DMS53 (cell line): ENCODE measurements at regions not wholly inside any gene's neighbourhood (a gene's known extent, or its start where the extent isn't known, plus 50 kb on each side); places are given as distances from the start of the nearest gene placed in this dataset.
"Not testable (repeated sequence)": the region's sequence is repeated elsewhere in the genome, so short reads cannot be mapped to it uniquely, and the experiment has no call there.

Experiments
- DNase-seq: peaks from one replicate; lab custom pipeline; 2025; lab: John Stamatoyannopoulos, UW

DNA sequence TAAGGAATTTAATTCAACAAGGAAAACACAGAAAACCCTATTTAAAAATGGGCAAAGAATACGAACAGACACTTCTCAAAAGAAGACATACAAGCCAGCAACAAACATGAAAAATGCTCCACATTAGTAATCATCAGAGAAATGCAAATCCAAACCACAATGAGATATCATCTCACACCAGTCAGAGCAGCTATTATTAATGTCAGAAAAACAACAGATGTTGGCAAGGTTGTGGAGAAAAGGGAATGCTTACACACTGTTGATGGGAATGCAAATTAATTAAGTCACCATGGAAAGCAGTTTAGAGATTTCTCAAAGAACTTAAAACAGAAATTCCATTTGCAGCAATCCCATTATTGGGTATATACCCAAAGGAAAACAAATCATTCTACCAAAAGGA lies 55.2 kb downstream of the GCC1 start:
- no peak for DNase-seq

- no peak for DNase-seq
Measured at GRCh38 chr7:127527561-127527960, 57.8 kb downstream of the GCC1 start.

DNA sequence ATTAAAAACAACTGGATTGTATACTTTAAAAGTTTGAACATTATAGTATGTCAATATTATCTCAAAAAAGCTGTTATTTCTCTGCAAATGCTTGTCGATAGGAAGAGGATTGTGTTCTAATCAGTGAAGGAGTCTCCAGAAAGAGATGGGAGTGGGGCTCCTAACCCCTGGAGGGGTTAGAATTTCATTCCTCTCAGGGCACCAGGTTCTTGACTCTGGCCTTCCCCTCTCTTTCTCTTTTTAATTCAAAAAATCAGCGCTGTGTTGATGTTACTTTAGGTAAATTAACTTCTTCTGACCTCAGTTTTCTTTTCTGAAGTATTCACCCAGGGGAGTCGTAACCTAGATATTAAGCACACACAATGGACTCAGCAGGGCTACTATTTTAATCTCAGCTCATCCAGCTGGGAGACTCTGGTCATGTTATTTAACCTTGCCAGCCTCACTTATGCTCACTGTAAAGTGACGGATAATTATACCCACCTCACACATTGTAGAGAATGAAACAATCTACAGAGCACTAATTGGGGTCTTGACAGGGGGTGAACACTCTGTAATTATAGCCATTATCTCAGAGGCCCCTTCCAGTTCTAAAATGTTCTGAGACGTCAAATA lies 59.4 kb downstream of the GCC1 start:
- DNase-seq: no peak

GRCh38 chr7:127516320-127516719 lies 69.1 kb downstream of the GCC1 start:
- DNase-seq: no peak

GRCh38 chr7:127514499-127514898 lies 70.9 kb downstream of the GCC1 start:
- peak; percentile 76 for DNase-seq

GRCh38 chr7:127513311-127513710 lies 72.1 kb downstream of the GCC1 start:
- no peak for DNase-seq

- no peak for DNase-seq
Measured at GRCh38 chr7:127512663-127513062, 72.7 kb downstream of the GCC1 start.

GRCh38 chr7:127504715-127505114 lies 80.7 kb downstream of the GCC1 start:
- peak; percentile 55 for DNase-seq

GRCh38 chr7:127501817-127502216 lies 83.6 kb downstream of the GCC1 start:
- no peak for DNase-seq

DNA sequence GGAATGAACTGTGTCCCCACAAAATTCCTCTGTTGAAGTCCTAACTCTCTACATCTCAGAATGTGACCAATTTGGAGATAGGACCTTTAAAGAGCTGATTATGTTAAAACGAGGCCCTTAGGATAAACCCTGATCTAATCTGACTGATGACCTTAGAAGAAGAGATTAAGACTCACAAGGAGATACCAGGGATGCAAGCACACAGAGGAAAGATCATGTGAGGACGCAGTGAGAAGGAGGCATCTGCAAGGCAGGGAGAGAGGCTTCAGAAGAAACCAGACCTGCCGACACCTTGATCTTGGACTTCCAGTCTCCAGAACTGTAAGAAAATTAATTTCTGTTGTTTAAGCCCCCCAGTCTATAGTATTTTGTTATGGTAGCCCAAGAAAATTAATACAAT lies 94.9 kb upstream of the ZNF800 start:
- DNase-seq: no peak

DNA sequence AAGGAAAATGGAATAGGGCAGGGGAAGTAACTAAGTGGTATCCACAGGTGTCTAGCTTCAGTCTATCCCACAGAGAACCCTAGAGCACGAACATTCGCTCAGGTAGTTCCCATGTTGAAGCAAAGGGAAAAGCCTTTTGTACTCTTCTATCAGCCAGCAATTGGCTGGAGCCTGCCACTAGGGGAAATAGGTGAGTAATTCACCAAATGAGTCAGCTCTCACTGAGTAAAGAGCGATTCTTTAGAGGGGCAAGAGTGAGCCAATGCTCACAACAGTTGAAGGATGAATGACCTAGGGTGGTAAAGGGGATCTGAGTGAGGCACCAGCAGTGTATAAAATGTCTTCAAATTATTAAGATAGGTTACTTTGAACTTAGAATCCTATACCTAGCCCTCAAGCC lies 94.1 kb upstream of the ZNF800 start:
- DNase-seq: peak; percentile 51

DNA sequence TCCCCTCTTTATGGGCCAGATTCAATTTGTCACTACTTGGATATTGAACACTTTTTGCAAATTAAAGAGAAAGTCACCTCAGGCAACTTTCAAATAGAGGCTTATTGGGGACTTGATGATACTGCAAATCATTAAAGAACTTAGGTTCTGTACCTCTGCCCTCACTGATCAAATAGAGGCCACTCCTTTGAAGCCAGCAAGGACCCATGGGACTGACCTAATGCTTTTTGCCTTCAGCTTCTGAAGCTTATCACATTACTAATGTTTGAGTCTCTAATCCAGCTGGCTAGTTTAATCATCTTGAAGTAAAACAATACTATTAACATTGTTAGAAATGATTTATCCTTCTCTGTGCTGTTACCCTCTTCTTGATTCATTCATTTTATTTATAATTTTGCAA lies 93.0 kb upstream of the ZNF800 start:
- DNase-seq: no peak

DNA sequence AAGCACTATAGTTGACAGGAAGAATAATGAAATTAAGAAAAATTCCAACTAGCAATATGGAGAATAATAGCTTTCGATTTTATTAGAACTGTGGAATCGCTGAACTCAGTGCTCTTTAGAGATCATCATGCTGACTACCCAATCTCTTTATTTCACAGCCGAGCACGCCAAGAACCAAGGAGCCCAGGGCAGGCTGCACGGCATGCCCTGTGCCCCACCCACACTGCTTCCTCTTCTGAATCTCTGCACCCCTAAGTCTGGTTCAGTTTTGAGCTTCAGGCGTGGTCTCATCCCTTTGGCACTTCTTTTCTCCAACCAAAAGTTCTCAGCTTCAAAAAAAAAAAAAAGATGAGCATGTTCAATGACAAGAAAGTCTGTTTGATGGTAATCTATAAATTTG lies 92.4 kb upstream of the ZNF800 start:
- DNase-seq: no peak

- DNase-seq: no peak
Measured at GRCh38 chr7:127478461-127478860, 86.0 kb upstream of the ZNF800 start.

DNA sequence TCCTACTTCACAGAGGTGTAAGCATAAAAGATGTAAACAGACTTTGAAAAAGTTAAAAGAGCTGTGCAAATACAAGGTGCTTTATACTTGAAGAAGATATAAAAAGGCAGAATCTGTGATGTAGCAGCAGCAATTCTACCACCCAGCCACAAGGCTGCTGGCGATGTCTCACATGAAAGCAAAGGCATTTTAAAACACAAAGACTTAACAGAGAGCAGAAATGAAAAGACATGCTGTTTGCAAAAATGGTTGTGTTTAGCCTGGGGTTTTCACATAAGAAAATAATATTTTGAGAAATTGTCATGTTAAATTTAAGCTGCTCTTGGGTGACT lies 85.5 kb upstream of the ZNF800 start:
- DNase-seq: peak; percentile 60

GRCh38 chr7:127477295-127478023 lies 85.0 kb upstream of the ZNF800 start:
- DNase-seq: peak; percentile 78

DNA sequence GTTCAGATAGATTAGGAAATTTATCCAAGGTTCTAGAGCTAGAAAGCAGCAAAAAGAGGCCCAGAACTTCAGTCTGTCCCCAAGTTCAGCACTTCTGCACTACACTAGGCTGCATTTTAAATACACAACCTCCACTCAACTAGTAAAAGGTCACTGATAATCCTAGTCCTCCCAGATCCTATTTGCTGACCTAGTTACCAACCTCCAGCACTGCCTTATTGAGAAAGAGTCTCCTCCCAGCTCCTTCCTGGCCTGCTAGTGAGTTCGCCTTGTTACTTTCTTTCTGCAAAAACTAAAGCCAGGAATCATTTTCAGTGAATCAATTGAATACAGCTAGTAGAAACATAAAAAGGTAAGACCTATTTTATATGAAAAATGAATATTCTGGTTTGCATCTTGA lies 84.1 kb upstream of the ZNF800 start:
- peak; percentile 59 for DNase-seq

- no peak for DNase-seq
Measured at GRCh38 chr7:127474457-127474856, 81.9 kb upstream of the ZNF800 start.

DNA sequence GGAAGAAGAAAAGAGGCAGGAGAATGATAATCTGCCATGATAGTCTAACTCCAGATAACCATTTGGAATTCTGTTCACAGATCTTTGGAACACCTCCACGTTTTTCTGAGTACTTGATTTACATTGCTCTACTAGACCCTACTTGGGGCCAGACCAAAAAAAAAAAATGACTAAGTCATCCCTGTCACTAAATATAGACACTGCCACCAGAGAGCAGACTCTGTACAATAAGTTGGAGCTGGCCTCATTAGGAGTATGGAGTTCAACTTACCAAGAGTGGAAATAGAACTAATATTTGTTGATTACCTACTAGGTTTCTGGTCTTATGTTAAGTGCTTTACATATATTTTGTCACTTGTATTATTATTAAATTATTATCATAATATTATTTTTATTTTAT lies 80.9 kb upstream of the ZNF800 start:
- DNase-seq: peak; percentile 51

DNA sequence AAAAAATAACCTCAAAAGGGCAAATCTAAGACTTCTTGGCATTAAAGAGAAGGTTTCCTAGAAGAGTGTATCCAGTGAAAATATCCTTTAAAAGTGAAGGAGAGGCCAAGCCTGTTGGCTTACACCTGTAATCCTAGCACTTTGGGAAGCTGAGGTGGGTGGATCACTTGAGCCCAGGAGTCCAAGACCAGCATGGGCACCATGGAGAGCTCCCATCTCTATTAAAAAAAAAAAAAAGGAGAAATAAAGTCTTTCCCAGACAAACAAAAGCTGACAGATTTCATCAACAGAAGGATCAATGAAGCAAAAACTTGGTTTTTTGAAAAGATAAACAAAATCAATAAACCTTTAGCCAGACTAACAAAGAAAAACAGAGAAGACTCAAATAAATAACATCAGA lies 67.6 kb upstream of the ZNF800 start:
- DNase-seq: no peak

GRCh38 chr7:127451258-127451657 lies 58.8 kb upstream of the ZNF800 start:
- not testable (repeated sequence) for DNase-seq

- no peak for DNase-seq
Measured at GRCh38 chr7:127448566-127448965, 56.1 kb upstream of the ZNF800 start.

DNA sequence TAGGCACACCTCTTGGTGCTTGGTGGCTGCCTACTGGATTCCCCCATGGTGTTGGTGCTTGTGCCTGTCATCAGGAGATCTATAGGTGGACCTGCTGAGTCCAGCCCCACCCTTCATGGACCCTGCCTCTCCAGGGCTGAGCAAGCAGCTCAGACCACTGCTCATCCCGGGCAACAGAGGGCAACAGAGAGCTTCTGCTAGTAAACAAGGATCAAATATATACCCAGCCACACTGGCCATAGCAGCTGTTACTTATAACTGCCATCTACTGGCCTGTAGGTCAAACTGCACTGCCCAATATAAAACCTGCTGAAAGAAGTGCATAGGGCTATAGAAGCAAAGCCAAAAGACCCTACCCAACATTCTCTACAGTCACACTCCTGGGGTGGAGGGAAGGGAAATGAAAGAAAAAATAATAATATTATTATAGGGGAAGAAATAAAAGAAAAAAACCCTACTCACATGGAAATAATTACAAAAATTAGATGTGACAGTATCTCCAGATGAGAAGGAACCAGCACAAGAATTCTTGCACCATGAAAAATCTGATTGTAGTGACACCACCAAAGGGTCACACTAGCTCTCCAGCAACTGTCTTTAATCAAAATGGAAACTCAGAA lies 54.9 kb upstream of the ZNF800 start:
- DNase-seq: peak; percentile 94

DNA sequence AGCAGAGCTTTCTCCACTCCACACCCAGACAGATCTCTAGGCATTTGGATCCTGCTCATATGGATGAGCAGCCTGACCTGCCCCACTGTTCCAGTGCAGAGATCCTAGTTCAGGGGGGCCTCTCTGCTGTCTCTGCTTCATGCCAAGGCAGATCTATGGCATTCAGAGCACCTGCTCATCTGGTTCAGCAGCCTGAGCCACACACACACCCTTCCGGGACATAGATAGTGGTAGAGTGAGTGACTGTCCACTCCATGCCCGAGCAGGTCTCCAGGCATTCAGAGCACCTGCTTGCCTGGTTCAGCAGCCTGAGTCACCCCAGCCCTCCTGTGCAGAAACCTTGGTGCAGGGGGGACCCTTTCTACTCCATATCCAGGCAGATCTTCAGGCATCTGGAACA lies 54.3 kb upstream of the ZNF800 start:
- DNase-seq: no peak
